MM.1S (cell line): ENCODE measurements at regions not wholly inside any gene's neighbourhood (a gene's known extent, or its start where the extent isn't known, plus 50 kb on each side); places are given as distances from the start of the nearest gene placed in this dataset.

Experiments used
- DNase-seq: peaks from one replicate; pipeline ENCODE4 v3.0.0-alpha.2; 2015
- H2AFZ ChIP-seq: fragments of 300-600 bp; sonication (generic); 2 replicates; pipeline ENCODE4 v1.6.0; 2016; ENCODE audit warnings: antibody characterized with exemption, low read length
- H3F3A ChIP-seq: fragments of 300-600 bp; sonication (generic); 2 replicates; pipeline ENCODE4 v1.6.1; 2016; ENCODE audit warnings: mild to moderate bottlenecking, antibody characterized with exemption, low read length, moderate library complexity, mixed read lengths; ENCODE audit not compliant: insufficient read depth
- H3K27ac ChIP-seq: fragments of 300-600 bp; sonication (generic); 2 replicates; pipeline ENCODE4 v1.5.1; 2016; ENCODE audit warnings: mild to moderate bottlenecking, low read length
- H3K27me3 ChIP-seq: fragments of 300-600 bp; sonication (generic); replicated peaks from 2 replicates; pipeline ENCODE4 v1.6.0; 2016; ENCODE audit warnings: low read length; ENCODE audit not compliant: insufficient read depth
- H3K36me3 ChIP-seq: fragments of 300-600 bp; sonication (generic); replicated peaks from 2 replicates; pipeline ENCODE4 v1.6.1; 2016; ENCODE audit warnings: mild to moderate bottlenecking, low read length, mixed read lengths; ENCODE audit not compliant: insufficient read depth
- H3K4me1 ChIP-seq: fragments of 300-600 bp; sonication (generic); 2 replicates; pipeline ENCODE4 v1.6.1; 2016; ENCODE audit warnings: low read length, mixed read lengths
- H3K4me2 ChIP-seq: fragments of 300-600 bp; sonication (generic); 2 replicates; pipeline ENCODE4 v1.6.0; 2016; ENCODE audit warnings: low read depth, low read length
- H3K4me3 ChIP-seq: fragments of 300-600 bp; sonication (generic); 2 replicates; pipeline ENCODE4 v1.5.1; 2016; ENCODE audit warnings: low read length, mixed read lengths
- H3K79me2 ChIP-seq: fragments of 300-600 bp; sonication (generic); 2 replicates; pipeline ENCODE4 v1.6.1; 2016; ENCODE audit warnings: mixed run types, low read length, mixed read lengths
- H3K9ac ChIP-seq: fragments of 300-600 bp; sonication (generic); 2 replicates; pipeline ENCODE4 v1.6.1; 2016; ENCODE audit warnings: low read length, mixed read lengths
- H3K9me2 ChIP-seq: fragments of 300-600 bp; sonication (generic); replicated peaks from 2 replicates; pipeline ENCODE4 v1.6.1; 2016; ENCODE audit warnings: mild to moderate bottlenecking, low read length, mixed read lengths; ENCODE audit not compliant: insufficient read depth
- H3K9me3 ChIP-seq: fragments of 300-600 bp; sonication (generic); replicated peaks from 2 replicates; pipeline ENCODE4 v1.6.1; 2016; ENCODE audit warnings: mild to moderate bottlenecking, low read length, mixed read lengths; ENCODE audit not compliant: insufficient read depth
- H4K20me1 ChIP-seq: fragments of 300-600 bp; sonication (generic); 2 replicates; pipeline ENCODE4 v1.6.1; 2016; ENCODE audit warnings: mild to moderate bottlenecking, low read length, moderate library complexity, mixed read lengths; ENCODE audit not compliant: insufficient read depth
- EZH2 ChIP-seq: fragments of 300-600 bp; sonication (generic); optimal IDR thresholded peaks from 2 replicates; pipeline ENCODE3; 2017; ENCODE audit warnings: low read depth, mild to moderate bottlenecking, antibody characterized with exemption, low read length, mixed read lengths
- EZH2phosphoT487 ChIP-seq: fragments of 300-600 bp; sonication (generic); IDR thresholded peaks from 2 replicates; pipeline ENCODE4 v1.6.1; 2018; ENCODE audit warnings: antibody characterized with exemption, low read length
- TF ChIP-seq, protein P1 (sequence below): fragments of 300-600 bp; sonication (generic); IDR thresholded peaks from 2 replicates; pipeline ENCODE4 v1.5.1; 2016; ENCODE audit warnings: antibody characterized with exemption, low read length, mixed read lengths

GRCh38 chr7:25617214-25617613 is 388.9 kb upstream of the NPVF start:
- Histone ChIP-seq H3K27me3 (no peaks in the 10 kb centered on the region), H2AFZ (no peak overlapping the region), H3K9me2 (no peaks in the 10 kb centered on the region), H3K4me1 (no peaks in the 10 kb centered on the region), H3K27ac (no peak overlapping the region), H3K36me3 (no peaks in the 10 kb centered on the region), H3K4me3 (no peak overlapping the region), H3F3A (no peaks in the 10 kb centered on the region), H3K4me2 (no peak overlapping the region), H4K20me1 (no peaks in the 10 kb centered on the region), H3K9me3 (no peaks in the 10 kb centered on the region), H3K79me2 (no peaks in the 10 kb centered on the region), H3K9ac (no peak overlapping the region)
- TF ChIP-seq EZH2phosphoT487 (no peak), EZH2 (no peak)
- DNase-seq, result no peak

GRCh38 chr7:25617673-25618072 is 389.4 kb upstream of the NPVF start:
- H4K20me1 ChIP-seq, result no peaks in the 10 kb centered on the region
- no peaks in the 10 kb centered on the region for H3K79me2 ChIP-seq
- H3K27ac ChIP-seq, result no peak overlapping the region
- H3K27me3 ChIP-seq, result no peaks in the 10 kb centered on the region
- no peaks in the 10 kb centered on the region for H3K36me3 ChIP-seq
- TF ChIP-seq, protein P1, sequence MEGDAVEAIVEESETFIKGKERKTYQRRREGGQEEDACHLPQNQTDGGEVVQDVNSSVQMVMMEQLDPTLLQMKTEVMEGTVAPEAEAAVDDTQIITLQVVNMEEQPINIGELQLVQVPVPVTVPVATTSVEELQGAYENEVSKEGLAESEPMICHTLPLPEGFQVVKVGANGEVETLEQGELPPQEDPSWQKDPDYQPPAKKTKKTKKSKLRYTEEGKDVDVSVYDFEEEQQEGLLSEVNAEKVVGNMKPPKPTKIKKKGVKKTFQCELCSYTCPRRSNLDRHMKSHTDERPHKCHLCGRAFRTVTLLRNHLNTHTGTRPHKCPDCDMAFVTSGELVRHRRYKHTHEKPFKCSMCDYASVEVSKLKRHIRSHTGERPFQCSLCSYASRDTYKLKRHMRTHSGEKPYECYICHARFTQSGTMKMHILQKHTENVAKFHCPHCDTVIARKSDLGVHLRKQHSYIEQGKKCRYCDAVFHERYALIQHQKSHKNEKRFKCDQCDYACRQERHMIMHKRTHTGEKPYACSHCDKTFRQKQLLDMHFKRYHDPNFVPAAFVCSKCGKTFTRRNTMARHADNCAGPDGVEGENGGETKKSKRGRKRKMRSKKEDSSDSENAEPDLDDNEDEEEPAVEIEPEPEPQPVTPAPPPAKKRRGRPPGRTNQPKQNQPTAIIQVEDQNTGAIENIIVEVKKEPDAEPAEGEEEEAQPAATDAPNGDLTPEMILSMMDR, result no peak
- no peak for TF ChIP-seq EZH2
- TF ChIP-seq EZH2phosphoT487, result no peak
- no peak overlapping the region for H3K4me2 ChIP-seq
- no peak overlapping the region for H2AFZ ChIP-seq
- H3K4me3 ChIP-seq, result no peak overlapping the region
- no peaks in the 10 kb centered on the region for H3K9me2 ChIP-seq
- DNase-seq, result no peak
- H3K4me1 ChIP-seq, result no peaks in the 10 kb centered on the region
- no peaks in the 10 kb centered on the region for H3F3A ChIP-seq
- H3K9ac ChIP-seq, result no peak overlapping the region
- no peaks in the 10 kb centered on the region for H3K9me3 ChIP-seq

GRCh38 chr7:25619381-25619780 is 391.1 kb upstream of the NPVF start:
- no peak overlapping the region for H2AFZ ChIP-seq
- H3K36me3 ChIP-seq, result no peaks in the 10 kb centered on the region
- H3F3A ChIP-seq, result no peaks in the 10 kb centered on the region
- H3K27me3 ChIP-seq, result no peaks in the 10 kb centered on the region
- H3K9ac ChIP-seq, result no peak overlapping the region
- no peaks in the 10 kb centered on the region for H3K4me1 ChIP-seq
- no peak overlapping the region for H3K4me2 ChIP-seq
- no peak overlapping the region for H3K27ac ChIP-seq
- H4K20me1 ChIP-seq, result no peaks in the 10 kb centered on the region
- H3K79me2 ChIP-seq, result no peaks in the 10 kb centered on the region
- TF ChIP-seq, protein P1, result no peak
- no peak for TF ChIP-seq EZH2
- TF ChIP-seq EZH2phosphoT487, result no peak
- no peaks in the 10 kb centered on the region for H3K9me2 ChIP-seq
- no peaks in the 10 kb centered on the region for H3K9me3 ChIP-seq
- no peak overlapping the region for H3K4me3 ChIP-seq
- no peak for DNase-seq

DNA sequence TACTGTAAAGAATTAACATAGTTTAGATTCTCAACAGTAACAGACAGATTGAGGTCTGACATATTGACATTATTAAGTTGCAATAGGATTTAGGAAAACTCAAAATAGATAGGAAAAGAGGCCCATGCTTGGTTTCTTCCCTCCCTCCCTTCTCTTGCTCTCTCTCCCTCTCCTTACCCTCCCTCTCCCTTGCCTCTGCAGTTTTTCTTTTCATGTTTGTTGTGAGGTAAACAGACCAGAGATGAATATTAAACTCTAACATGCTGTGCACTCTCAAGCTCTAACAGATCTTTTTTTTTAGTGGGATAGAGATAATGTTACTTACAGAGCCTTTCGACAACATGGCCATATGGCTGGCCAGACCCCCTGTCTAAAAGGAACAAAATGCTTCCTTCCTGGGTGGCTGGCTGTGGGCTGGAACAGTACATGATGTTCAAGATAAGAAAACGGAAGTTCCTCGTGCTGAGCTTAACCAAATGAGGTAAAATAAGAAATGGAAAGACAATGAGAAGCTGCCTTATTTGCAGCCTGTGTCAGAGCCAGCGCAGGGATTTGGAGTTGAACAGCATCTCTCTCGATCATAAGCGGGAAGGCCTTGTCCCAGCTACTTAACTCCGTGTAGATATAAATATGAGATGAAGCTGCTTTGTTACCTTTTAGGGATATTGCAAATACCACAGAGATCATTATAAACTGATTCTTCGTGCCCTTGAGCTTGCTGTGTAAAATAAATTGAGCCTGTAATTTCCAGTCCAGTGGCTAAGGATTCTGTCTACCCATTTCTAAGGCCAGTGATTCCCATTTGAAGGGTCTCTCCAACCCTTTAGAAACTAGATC is 391.9 kb upstream of the NPVF start:
- TF ChIP-seq EZH2, result no peak
- TF ChIP-seq, protein P1, result no peak
- no peak for TF ChIP-seq EZH2phosphoT487
- Histone ChIP-seq H3K4me2 (peak overlapping the region; percentile 16; the same call in 1 of the 2 replicates), H3K4me3 (no peak overlapping the region), H3K9ac (no peak overlapping the region), H3K36me3 (no peaks in the 10 kb centered on the region), H4K20me1 (no peaks in the 10 kb centered on the region), H2AFZ (peak overlapping the region; percentile 50), H3K9me2 (no peaks in the 10 kb centered on the region), H3K4me1 (no peaks in the 10 kb centered on the region), H3K79me2 (no peaks in the 10 kb centered on the region), H3K27me3 (no peaks in the 10 kb centered on the region), H3K27ac (no peak overlapping the region), H3K9me3 (no peaks in the 10 kb centered on the region), H3F3A (no peaks in the 10 kb centered on the region)
- no peak for DNase-seq
